Fibroblast of the aortic adventitia (primary cell): ENCODE measurements at regions not wholly inside any gene's neighbourhood (a gene's known extent, or its start where the extent isn't known, plus 50 kb on each side); places are given as distances from the start of the nearest gene placed in this dataset.

Source experiments
- DNase-seq: peaks from one replicate; pipeline ENCODE4 v3.0.0-alpha.2; 2010; ENCODE audit warnings: low read depth
- H3K4me3 ChIP-seq: 2 replicates; pipeline ENCODE4 v1.5.1; 2011; ENCODE audit warnings: low read depth, mild to moderate bottlenecking, control low read depth, low read length, moderate library complexity
- CTCF ChIP-seq: IDR thresholded peaks from 2 replicates; pipeline ENCODE4 v1.5.1; 2011; ENCODE audit warnings: mild to moderate bottlenecking, low read length, control low read depth, inconsistent platforms; ENCODE audit not compliant: insufficient read depth

- no peak for TF ChIP-seq CTCF
- no peak for DNase-seq
- H3K4me3 ChIP-seq, result no peak overlapping the region
Observed at GRCh38 chr5:120738568-120738967, 274.5 kb downstream of the PRR16 start.

DNA sequence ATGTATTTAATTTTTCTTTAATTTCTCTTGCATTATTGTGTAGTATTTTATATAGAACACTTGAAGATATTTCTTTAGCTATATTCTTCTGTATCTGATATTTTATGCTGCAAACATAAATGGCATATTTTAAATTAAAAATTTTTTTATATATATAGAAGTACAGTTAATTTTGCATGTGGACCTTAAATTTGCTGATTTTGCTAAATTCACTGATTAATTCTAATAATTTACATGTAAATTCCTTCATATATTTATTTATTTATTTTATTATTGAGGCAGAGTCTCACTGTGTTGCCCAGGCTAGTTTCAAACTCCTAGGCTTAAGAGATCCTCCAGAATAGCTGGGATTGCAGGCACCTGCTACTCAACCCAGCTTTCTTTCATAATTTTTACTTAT is 276.9 kb downstream of the PRR16 start:
- no peak for TF ChIP-seq CTCF
- no peak for DNase-seq
- no peak overlapping the region for H3K4me3 ChIP-seq

DNA sequence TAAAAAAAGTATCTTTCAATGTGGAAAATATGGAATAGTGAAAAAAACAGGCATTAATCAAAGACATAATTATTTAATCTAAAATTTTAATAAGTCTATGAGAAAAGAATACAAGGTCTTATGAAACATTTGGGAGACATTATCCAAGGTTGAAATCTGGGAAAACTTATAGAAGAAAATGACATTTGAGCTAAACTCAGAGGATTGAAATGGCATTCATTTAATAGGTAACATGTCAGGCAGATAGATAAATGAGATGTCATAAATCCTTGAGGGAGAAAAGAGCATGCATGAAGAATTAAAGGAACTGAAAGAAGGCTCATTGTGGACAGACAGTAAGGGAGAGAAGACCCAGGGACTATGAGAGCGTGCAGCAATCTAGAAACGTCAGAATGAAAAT is 284.4 kb downstream of the PRR16 start:
- no peak overlapping the region for H3K4me3 ChIP-seq
- no peak for TF ChIP-seq CTCF
- no peak for DNase-seq

DNA sequence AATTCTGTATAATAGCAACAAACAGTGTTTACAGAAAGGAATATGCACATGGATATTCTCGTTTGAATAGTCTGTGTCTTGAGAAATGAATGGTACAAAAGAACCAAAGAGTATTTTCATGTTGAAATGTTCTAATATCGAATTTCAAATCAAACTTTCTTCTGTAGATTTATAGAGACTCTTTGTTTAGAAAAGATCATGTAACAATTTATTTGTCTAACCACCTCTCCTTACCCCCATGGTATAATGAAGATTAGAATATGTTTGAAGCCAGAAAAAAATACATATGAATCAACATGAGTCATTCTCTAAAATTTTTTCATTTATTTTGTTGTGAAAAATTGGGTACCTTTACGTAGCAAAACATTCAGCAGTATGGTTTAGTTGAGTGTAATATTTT is 285.6 kb downstream of the PRR16 start:
- TF ChIP-seq CTCF, result no peak
- no peak for DNase-seq

DNA sequence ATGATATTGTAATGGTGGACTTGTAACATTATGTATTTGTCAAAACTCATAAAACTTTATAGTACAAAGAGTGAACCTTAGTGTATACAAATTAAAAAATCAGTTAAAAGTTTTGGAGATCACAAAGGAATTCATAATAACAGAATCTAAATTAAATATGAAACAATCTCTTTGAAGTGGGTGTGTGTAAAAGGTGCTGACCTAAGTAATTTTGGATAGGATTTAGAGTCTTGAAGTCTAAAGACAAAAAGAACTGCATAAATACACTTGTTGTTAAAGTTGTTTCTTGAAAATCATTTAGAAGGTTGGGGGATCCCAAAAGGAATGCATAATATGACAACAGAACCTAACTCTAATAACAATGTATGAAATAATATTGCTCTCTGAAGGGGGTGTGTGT is 295.5 kb downstream of the PRR16 start:
- no peak for DNase-seq
- H3K4me3 ChIP-seq, result no peak overlapping the region
- TF ChIP-seq CTCF, result no peak

More for the DNA sequence above, 285.6 kb downstream of the PRR16 start:
- H3K4me3 ChIP-seq, result no peak overlapping the region

- TF ChIP-seq CTCF, result no peak
- H3K4me3 ChIP-seq, result no peak overlapping the region
- no peak for DNase-seq
Observed at GRCh38 chr5:120761986-120762385, 297.9 kb downstream of the PRR16 start.

GRCh38 chr5:120765189-120765588 is 301.1 kb downstream of the PRR16 start:
- no peak for TF ChIP-seq CTCF
- peak; percentile 36 for DNase-seq
- H3K4me3 ChIP-seq, result no peak overlapping the region
